Smooth muscle cell (in vitro differentiated cells): ENCODE measurements at regions not wholly inside any gene's neighbourhood (a gene's known extent, or its start where the extent isn't known, plus 50 kb on each side); places are given as distances from the start of the nearest gene placed in this dataset.

Experiments
- DNase-seq: peaks from one replicate; lab custom pipeline; 2025; ENCODE audit not compliant: unreplicated experiment; lab: John Stamatoyannopoulos, UW
- H2AFZ ChIP-seq: fragments of 200-600 bp; sonication (generic); 2 replicates; pipeline ENCODE4 v1.6.0; 2016; ENCODE audit warnings: antibody characterized with exemption, low read depth, mild to moderate bottlenecking
- H3F3A ChIP-seq: fragments of 200-600 bp; sonication (generic); 2 replicates; pipeline ENCODE4 v1.6.0; 2017; ENCODE audit warnings: antibody characterized with exemption, low read depth
- H3K27ac ChIP-seq: fragments of 200-600 bp; sonication (generic); 2 replicates; pipeline ENCODE4 v1.5.1; 2016; ENCODE audit warnings: low read depth, mild to moderate bottlenecking
- H3K27me3 ChIP-seq: fragments of 200-600 bp; sonication (generic); 2 replicates; pipeline ENCODE4 v1.6.1; 2016; ENCODE audit warnings: low read depth, mild to moderate bottlenecking
- H3K36me3 ChIP-seq: fragments of 200-600 bp; sonication (generic); 2 replicates; pipeline ENCODE4 v1.5.1; 2016; ENCODE audit warnings: low read depth
- H3K4me1 ChIP-seq: fragments of 200-600 bp; sonication (generic); 2 replicates; pipeline ENCODE4 v1.5.1; 2016; ENCODE audit warnings: low read depth
- H3K4me2 ChIP-seq: fragments of 200-600 bp; sonication (generic); 2 replicates; pipeline ENCODE4 v1.6.0; 2016; ENCODE audit warnings: mild to moderate bottlenecking
- H3K4me3 ChIP-seq: fragments of 200-600 bp; sonication (generic); 2 replicates; pipeline ENCODE4 v1.5.1; 2016; ENCODE audit warnings: mild to moderate bottlenecking
- H3K79me2 ChIP-seq: fragments of 200-600 bp; sonication (generic); 2 replicates; pipeline ENCODE4 v1.6.0; 2016; ENCODE audit warnings: low read depth, mild to moderate bottlenecking
- H3K9ac ChIP-seq: fragments of 200-600 bp; sonication (generic); 2 replicates; pipeline ENCODE4 v1.6.0; 2016; ENCODE audit warnings: low read depth
- H3K9me3 ChIP-seq: fragments of 200-600 bp; sonication (generic); replicated peaks from 2 replicates; pipeline ENCODE4 v1.5.1; 2016; ENCODE audit warnings: low read depth
- H4K20me1 ChIP-seq: fragments of 200-600 bp; sonication (generic); 2 replicates; pipeline ENCODE4 v1.6.0; 2016; ENCODE audit warnings: low read depth
- CTCF ChIP-seq: fragments of 200-600 bp; sonication (generic); IDR thresholded peaks from 2 replicates; pipeline ENCODE4 v1.5.1; 2017; ENCODE audit warnings: borderline replicate concordance, mild to moderate bottlenecking, antibody characterized with exemption; ENCODE audit not compliant: insufficient read depth, poor library complexity, severe bottlenecking
- WGBS: methylation state at CpG from one replicate; pipeline ENCODE4 v1.1.7; 2016; ENCODE audit warnings: low lambda C conversion rate; 5-methylcytosine and 5-hydroxymethylcytosine counted together

GRCh38 chr12:41940571-41940970, 204.1 kb downstream of the GXYLT1 start:
- H3K36me3 ChIP-seq = no peaks in the 10 kb centered on the region
- H3K79me2 ChIP-seq = no peaks in the 10 kb centered on the region
- no peaks in the 10 kb centered on the region for H3K9me3 ChIP-seq
- peak overlapping the region; percentile 43 for H2AFZ ChIP-seq
- H3K4me1 ChIP-seq = peaks cover 20% of the 10 kb centered on the region
- DNase-seq = no peak
- WGBS = 79% methylated on average over 1 of the region's 1 CpG
- no peaks in the 10 kb centered on the region for H4K20me1 ChIP-seq
- peak overlapping the region; percentile 62 for H3K27ac ChIP-seq
- H3K4me3 ChIP-seq = no peak overlapping the region
- no peaks in the 10 kb centered on the region for H3K27me3 ChIP-seq
- TF ChIP-seq CTCF = no peak
- no peak overlapping the region for H3K9ac ChIP-seq
- H3K4me2 ChIP-seq = peak overlapping the region; percentile 75
- H3F3A ChIP-seq = peaks cover 18% of the 10 kb centered on the region

- Histone ChIP-seq H3K4me3 (no peak overlapping the region), H3K4me2 (no peak overlapping the region), H3K27ac (no peak overlapping the region), H3K9me3 (no peaks in the 10 kb centered on the region), H3K79me2 (no peaks in the 10 kb centered on the region), H3K9ac (no peak overlapping the region), H2AFZ (no peak overlapping the region), H3K4me1 (peaks cover 10% of the 10 kb centered on the region), H3K27me3 (no peaks in the 10 kb centered on the region), H3F3A (peaks cover under 1% of the 10 kb centered on the region), H3K36me3 (no peaks in the 10 kb centered on the region), H4K20me1 (no peaks in the 10 kb centered on the region)
- no peak for DNase-seq
- 71% methylated on average over 5 of the region's 5 CpGs for WGBS
- no peak for TF ChIP-seq CTCF
Observed at GRCh38 chr12:41936333-41936732, 208.3 kb downstream of the GXYLT1 start.

- no peaks in the 10 kb centered on the region for H4K20me1 ChIP-seq
- H3F3A ChIP-seq = no peaks in the 10 kb centered on the region
- no peak overlapping the region for H3K9ac ChIP-seq
- H3K27me3 ChIP-seq = no peaks in the 10 kb centered on the region
- H3K4me3 ChIP-seq = no peak overlapping the region
- no peaks in the 10 kb centered on the region for H3K36me3 ChIP-seq
- H3K4me1 ChIP-seq = peaks cover 6% of the 10 kb centered on the region
- H3K4me2 ChIP-seq = no peak overlapping the region
- no peak overlapping the region for H2AFZ ChIP-seq
- WGBS = 74% methylated on average over 3 of the region's 3 CpGs
- TF ChIP-seq CTCF = no peak
- H3K79me2 ChIP-seq = no peaks in the 10 kb centered on the region
- no peaks in the 10 kb centered on the region for H3K9me3 ChIP-seq
- no peak overlapping the region for H3K27ac ChIP-seq
- no peak for DNase-seq
Observed at GRCh38 chr12:41935911-41936310, 208.8 kb downstream of the GXYLT1 start.

- peak; percentile 4 for DNase-seq
- WGBS = 3% methylated on average over 32 of the region's 35 CpGs
- H3K36me3 ChIP-seq = no peaks in the 10 kb centered on the region
Observed at GRCh38 chr12:41932470-41932991, 212.1 kb downstream of the GXYLT1 start.

More at GRCh38 chr12:41932470-41932991, 212.1 kb downstream of the GXYLT1 start:
- peaks cover 9% of the 10 kb centered on the region for H3F3A ChIP-seq
- peak overlapping the region; percentile 80 for H2AFZ ChIP-seq
- H3K9ac ChIP-seq = no peak overlapping the region
- TF ChIP-seq CTCF = no peak
- no peaks in the 10 kb centered on the region for H3K27me3 ChIP-seq
- peaks cover 6% of the 10 kb centered on the region for H3K4me1 ChIP-seq
- H3K27ac ChIP-seq = peak overlapping the region; percentile 7
- peak overlapping the region; percentile 86 for H3K4me2 ChIP-seq
- H3K4me3 ChIP-seq = peak overlapping the region; percentile 55
- H3K79me2 ChIP-seq = no peaks in the 10 kb centered on the region
- no peaks in the 10 kb centered on the region for H4K20me1 ChIP-seq
- no peaks in the 10 kb centered on the region for H3K9me3 ChIP-seq
